GM18511 (cell line): ENCODE measurements at regions not wholly inside any gene's neighbourhood (a gene's known extent, or its start where the extent isn't known, plus 50 kb on each side); places are given as distances from the start of the nearest gene placed in this dataset.

ENCODE experiments used
- ATAC-seq: cut with Tn5 transposase; IDR thresholded peaks from one replicate; pipeline ENCODE4 v1.9.1; 2021; ENCODE audit warnings: mild to moderate bottlenecking, moderate library complexity; ENCODE audit not compliant: unreplicated experiment

GRCh38 chr6:23199541-23199940 lies 630.2 kb downstream of the HDGFL1 start:
- no peak for ATAC-seq

GRCh38 chr6:23200946-23201345 lies 631.6 kb downstream of the HDGFL1 start:
- ATAC-seq: no peak

- no peak for ATAC-seq
These were observed 632.8 kb downstream of the HDGFL1 start for GRCh38 chr6:23202207-23202606.

DNA sequence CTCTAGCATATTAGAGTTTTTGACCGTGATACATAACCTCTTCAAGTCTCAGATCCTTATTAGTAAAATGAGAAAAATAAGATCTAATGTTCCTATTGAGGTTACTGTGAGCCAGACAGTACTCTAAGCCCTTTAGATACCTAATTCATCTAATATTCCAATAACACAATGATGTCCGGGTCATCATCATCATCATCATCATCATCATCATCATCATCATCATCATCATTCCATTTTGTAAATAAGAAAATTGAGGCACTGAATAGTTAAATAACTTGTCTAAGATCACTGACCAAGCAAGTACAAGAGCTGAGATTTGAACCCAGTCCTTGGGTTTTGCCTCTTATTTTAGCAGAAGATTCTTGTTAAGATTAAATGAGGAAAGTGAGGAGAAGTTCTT lies 643.0 kb downstream of the HDGFL1 start:
- no peak for ATAC-seq

DNA sequence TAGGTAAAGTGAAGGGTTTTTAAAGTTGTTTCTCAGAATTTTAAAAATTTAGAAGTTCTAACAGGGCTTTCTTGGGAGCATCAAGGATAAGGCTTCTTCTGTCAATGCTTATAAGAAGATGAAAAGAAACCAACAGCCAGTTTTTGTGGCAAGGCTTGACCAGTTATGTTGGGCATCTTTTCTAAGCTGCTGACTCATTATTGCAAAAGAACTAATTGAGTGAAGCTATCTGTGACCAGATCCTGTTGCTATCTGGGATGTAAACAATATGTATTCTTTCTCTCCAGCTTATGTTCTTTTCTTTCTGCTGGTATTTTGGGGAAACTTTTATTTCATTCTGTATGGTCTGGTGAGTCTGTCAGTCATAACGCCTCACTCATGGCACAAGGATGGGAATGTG lies 643.8 kb downstream of the HDGFL1 start:
- ATAC-seq: no peak

- ATAC-seq: no peak
These were observed 644.3 kb downstream of the HDGFL1 start for GRCh38 chr6:23213651-23214050.

GRCh38 chr6:23218751-23219150 lies 649.4 kb downstream of the HDGFL1 start:
- no peak for ATAC-seq

DNA sequence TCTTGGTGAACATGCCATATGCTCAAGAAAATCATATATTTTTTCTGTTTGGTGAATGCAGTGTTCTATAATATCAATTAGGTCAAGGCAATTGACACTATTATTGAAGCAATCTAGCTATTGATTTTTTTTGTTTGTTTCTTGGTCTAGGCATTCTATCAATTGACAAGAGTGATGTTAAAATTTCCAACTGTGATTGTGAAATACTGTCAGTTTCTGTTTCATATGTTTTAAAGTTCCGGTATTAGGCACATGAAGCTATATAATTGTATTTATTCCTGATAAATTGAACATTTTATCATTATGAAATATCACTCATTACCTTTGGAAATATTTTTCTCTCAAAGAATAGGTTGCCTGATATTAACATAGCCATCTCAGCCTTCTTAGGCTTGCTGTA lies 653.4 kb downstream of the HDGFL1 start:
- no peak for ATAC-seq

DNA sequence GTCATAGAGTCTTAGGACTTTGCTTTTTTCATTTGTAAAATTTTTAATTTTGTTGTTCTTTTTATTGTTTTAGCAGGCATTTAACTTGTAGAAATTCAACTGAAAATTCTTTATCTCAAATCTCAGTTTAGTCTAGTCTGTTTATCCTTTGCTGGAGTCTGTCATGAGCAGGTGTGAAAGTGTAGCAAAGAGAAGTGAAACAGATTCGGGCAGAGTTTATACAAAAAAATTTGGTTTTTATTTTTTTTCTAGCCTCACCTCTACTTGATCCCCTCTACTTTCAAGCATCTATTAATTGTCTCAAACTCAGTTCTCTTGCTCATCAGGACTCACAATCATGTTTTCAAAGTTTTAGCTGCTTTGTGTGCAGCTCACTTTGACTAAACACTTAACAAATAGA lies 655.2 kb downstream of the HDGFL1 start:
- ATAC-seq: no peak

DNA sequence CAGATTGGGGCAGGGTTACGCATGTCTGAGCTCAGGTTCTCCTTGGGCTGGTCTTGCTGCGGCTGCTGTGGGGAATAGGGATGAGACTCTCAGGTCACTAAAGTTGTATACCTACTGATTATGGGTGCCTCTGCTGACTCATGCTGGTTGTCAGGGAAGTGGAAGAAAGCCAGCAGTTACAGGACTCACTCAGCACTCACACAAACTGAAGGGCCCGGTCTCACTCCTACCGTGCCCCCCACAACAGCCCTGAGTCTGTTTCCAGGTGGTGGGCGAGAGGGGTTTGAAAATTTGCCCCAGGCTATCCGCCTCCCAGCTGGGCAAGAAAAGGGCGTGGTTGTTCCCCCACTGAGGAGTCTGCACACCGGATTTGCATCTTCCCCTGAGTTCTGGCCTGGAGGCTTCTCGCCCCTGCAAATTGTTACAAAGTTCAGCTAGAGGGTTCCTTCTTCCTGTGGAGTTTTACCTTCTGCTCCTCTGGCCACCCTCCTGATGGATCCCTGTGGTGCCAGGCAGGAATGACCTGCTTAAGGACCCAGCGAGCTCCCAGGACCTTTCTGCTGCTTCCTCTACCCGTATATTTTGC lies 659.2 kb downstream of the HDGFL1 start:
- ATAC-seq: no peak

DNA sequence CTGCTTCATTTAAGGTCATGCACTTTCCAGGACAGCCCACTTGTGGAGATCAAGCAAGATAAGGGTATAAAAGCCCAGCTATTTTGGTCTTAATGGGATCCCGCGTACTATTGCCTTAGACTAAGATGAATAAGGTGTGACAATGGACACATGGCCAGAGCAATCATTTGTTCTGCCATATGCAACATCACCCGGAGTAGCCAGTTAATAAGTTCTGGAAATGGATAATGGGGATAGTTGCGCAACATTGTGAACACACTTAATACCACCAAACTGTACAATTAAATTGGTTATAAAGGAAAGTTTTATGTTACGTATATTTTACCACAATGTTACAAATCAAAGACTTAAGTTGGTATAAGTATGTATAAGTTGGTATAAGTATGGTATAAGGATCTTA lies 674.5 kb downstream of the HDGFL1 start:
- no peak for ATAC-seq

DNA sequence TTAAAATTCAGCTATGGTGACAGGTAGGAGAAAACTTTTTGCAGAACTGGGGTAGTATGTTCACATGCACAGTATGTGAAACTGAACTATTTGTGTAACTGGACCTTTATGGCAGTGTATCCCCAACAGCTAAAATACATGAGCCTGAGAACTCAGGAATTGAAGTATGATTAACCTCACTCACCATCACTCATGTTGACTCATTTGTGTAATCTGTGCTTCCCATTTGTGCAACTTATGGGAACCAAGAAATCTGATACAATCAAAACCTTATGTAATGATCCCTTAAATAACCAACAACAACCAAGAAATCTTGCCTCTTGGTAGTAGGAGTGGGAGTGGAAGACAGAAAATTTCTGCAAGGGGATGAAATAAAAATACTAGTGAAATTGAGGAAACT lies 674.9 kb downstream of the HDGFL1 start:
- no peak for ATAC-seq

DNA sequence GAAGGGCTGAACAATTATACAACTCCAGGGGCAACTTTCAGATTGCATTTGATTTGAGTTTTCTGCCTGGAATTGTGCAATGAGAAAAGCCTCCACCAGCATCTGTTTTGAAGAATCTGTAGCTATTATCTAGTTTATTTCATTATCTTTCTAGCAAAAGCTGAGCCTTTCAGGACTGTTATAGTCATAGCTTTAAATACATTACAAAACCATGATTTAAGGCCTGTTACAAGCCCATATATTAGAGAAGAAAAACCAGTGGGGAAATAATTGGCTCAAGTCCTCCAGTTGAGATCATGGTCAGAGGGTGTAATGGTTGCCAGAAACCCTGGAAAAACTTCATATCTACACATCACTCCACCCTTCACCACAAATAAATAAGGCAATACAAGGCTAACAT lies 676.2 kb downstream of the HDGFL1 start:
- no peak for ATAC-seq

DNA sequence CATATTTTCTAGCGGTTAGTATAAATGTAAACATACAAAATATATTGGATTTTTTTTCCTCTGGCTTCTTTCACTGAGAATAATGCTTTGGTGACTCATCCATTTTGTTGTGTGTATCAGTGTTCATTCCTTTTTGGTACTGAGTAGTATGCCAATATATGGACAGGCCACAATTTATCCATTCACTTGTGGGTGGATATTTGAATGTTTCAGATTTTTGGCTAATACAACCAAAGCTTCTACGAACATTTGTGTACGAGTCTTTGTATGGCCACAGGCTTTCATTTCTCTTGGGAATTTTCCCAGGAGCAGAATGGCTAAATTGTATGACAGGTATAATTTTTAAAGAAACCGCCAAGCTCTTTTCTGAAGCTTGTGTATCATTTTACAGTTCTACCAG lies 677.5 kb downstream of the HDGFL1 start:
- no peak for ATAC-seq

DNA sequence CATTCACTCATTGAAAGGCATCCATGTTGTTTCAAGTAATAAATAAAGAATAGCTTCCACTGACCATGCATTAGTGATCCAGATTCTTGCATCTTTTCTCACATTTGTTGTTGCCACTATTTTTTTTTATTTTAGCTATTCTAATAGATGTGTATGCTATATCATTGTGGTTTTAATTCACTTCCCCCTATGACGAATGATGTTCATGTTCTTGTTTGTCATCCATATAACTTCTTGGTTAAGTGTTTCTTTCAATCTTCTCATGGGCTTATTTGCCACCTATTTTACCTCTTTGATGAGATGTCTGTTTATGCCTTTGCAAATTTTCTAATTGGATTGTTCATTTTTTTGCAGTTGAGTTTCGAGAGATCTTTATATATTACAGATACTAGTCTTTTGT lies 681.2 kb downstream of the HDGFL1 start:
- ATAC-seq: no peak

GRCh38 chr6:23262864-23263263 lies 693.5 kb downstream of the HDGFL1 start:
- ATAC-seq: no peak

- no peak for ATAC-seq
These were observed 695.9 kb downstream of the HDGFL1 start for GRCh38 chr6:23265270-23265669.

DNA sequence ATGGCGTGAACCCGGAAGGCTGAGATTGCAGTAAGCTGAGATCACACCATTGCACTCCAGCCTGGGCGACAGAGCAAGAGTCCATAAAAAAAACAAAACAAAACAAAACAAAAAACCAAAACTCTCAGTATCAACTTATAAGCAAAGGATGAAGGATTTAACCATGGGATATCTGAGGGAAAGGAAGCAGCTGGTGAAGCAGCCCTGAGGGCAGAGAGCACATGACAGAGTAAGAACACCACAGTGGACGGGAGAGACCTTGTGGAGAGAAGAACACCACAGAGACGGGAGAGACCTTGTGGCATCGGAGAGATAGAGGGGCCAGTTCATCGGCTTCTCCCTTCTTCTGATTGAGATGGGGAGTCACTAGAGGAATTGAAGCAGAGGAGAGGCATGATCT lies 697.2 kb downstream of the HDGFL1 start:
- no peak for ATAC-seq

GRCh38 chr6:23267651-23268050 lies 698.3 kb downstream of the HDGFL1 start:
- ATAC-seq: no peak

DNA sequence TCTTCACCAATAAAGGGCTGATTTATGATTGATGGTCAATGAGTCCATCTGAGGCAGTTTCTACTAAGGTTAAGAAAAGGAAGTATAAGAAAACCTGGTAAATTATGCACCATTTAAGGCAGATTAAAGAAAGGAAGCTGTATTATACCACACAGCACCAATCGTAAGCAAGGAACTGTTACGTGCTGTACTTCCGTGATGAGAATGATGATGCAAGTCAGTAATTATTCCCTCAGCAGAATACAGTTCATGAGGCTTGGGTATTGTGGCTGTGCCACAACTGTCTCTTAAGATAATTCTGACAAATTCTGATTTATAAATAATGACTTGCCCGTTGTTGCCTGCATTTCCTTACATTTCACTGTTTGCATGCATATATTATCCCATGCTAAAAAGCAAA lies 699.0 kb downstream of the HDGFL1 start:
- ATAC-seq: no peak

GRCh38 chr6:23269436-23269835 lies 700.1 kb downstream of the HDGFL1 start:
- no peak for ATAC-seq

- ATAC-seq: no peak
These were observed 703.2 kb downstream of the HDGFL1 start for GRCh38 chr6:23272536-23272935.

- no peak for ATAC-seq
These were observed 708.3 kb downstream of the HDGFL1 start for GRCh38 chr6:23277521-23278179.
